ENCODE measurements at regions not wholly inside any gene's neighbourhood (a gene's known extent, or its start where the extent isn't known, plus 50 kb on each side); places are given as distances from the start of the nearest gene placed in this dataset.
"Not testable (repeated sequence)": the region's sequence is repeated elsewhere in the genome, so short reads cannot be mapped to it uniquely, and the experiment has no call there.

DNA sequence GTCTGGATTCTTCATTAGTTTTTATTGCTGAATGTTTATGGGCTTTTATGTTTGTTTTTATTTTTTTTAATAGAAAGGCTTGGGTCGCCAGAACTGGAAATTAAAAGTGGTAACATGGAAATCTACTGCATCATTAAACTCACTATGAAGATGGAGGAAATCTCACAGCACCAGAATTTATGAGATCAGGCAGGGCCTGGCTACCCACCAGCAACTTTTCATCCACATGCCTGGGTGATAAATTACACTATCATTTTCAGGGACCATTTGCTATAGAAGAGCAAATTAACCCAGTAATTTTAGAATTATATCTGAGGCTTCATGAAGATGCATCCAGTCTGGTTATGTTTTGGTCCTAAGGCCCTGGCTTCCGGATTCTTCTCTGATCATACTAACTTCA lies 57.8 kb upstream of the PLCB4 start:
- no peak for ATAC-seq (replicated peaks in 6 of 8)
- in situ Hi-C loops (cut with MboI; ENCODE audit: low pct_unique_long_range_greater_than_20kb in 2 of 9, low sequenced_read_pairs in 9 of 9, unreplicated experiment in 9 of 9): no loop called here
- no peak overlapping the region for H3K27ac ChIP-seq
- WGBS, 10 experiments: 44 to 100% (median 94%) methylated on average over 1 to 2 of the region's 2 CpGs; no CpG with 5 or more reads in 1 of the 10 experiments
- no peak overlapping the region for H3K4me3 ChIP-seq
- H3K4me1 ChIP-seq (replicated peaks in 1 of 2): no peaks in the 10 kb centered on the region

- WGBS, 10 experiments: 54 to 100% (median 98%) methylated on average over 1 to 4 of the region's 6 CpGs
- H3K4me3 ChIP-seq; H3K4me1 ChIP-seq (replicated peaks in 1 of 2); H3K27ac ChIP-seq; in situ Hi-C loops (cut with MboI; ENCODE audit: low pct_unique_long_range_greater_than_20kb in 2 of 9, low sequenced_read_pairs in 9 of 9, unreplicated experiment in 9 of 9); ATAC-seq (replicated peaks in 6 of 8): not testable (repeated sequence)
Observed at GRCh38 chr20:9015232-9015983, 53.5 kb upstream of the PLCB4 start.

DNA sequence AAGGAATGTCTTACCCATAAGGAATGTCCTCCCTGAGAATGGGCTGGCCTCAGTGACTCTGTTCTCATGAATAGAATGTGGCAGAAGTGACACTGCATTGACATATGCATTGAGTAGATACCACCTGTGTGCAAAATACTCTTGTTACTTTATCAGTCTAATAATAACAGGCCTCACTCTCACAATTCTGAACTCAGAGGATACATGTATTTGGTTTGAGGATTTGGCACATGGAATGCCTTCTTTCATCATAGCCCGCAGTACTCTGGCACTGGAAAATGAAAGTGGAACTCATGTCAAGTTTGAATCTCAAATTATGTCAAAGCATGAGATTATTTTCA lies 52.9 kb upstream of the PLCB4 start:
- Histone ChIP-seq H3K4me3 (no peak overlapping the region), H3K4me1 (replicated peaks in 1 of 2) (no peaks in the 10 kb centered on the region), H3K27ac (no peak overlapping the region)
- in situ Hi-C loops (cut with MboI; ENCODE audit: low pct_unique_long_range_greater_than_20kb in 2 of 9, low sequenced_read_pairs in 9 of 9, unreplicated experiment in 9 of 9): no loop called here
- no peak for ATAC-seq (replicated peaks in 6 of 8)
- 18 to 100% (median 83%) methylated on average over 1 of the region's 1 CpG; no CpG with 5 or more reads in 2 of the 10 experiments for WGBS, 10 experiments

DNA sequence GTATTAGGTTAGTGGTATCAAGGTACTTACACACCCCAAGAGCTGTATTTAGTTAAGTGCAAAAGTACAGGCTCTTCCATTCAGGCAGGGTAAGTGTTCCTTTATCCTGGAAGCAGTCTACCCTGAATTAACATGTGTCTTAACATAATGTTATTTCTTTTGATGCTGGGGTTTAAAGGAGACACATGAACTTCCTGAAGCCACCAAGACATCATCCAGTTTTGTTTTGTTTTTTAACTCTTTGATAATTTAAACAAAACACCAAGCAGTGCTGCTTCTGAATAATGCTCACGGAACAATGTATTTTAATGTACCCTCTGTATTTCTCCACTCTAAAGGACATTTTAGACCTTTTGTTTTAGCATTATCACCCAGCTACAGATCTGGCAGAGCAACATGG lies 50.5 kb upstream of the PLCB4 start:
- H3K4me3 ChIP-seq: no peak overlapping the region
- WGBS, 10 experiments: 60 to 100% (median 100%) methylated on average over 1 of the region's 1 CpG; no CpG with 5 or more reads in 1 of the 10 experiments
- no peaks in the 10 kb centered on the region for H3K4me1 ChIP-seq (replicated peaks in 1 of 2)
- in situ Hi-C loops (cut with MboI; ENCODE audit: low pct_unique_long_range_greater_than_20kb in 2 of 9, low sequenced_read_pairs in 9 of 9, unreplicated experiment in 9 of 9): no loop called here
- no peak overlapping the region for H3K27ac ChIP-seq
- ATAC-seq (replicated peaks in 6 of 8): no peak

Measured in motor neuron (in vitro differentiated cells).